ENCODE measurements at regions not wholly inside any gene's neighbourhood (a gene's known extent, or its start where the extent isn't known, plus 50 kb on each side); places are given as distances from the start of the nearest gene placed in this dataset.
"Not testable (repeated sequence)": the region's sequence is repeated elsewhere in the genome, so short reads cannot be mapped to it uniquely, and the experiment has no call there.

DNA sequence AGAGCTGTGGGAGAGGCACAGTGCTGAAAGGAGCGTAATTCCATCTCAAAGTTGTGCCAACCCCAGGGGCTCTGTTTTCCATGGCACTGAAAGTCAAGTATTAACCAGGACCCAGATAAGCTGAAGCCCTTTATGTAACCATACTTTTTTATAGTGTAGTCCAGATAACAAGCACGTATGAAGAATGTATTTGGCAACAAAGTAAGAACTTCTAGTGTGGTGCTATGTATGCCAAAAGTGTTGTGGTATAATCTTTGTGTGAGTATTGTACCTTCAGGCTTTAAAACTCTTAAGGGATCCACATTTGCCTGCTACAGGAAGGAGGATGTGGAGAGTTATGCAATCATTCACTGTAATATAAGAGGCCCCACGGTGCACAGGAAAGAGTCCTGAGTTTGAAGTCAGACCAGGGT is 129.4 kb downstream of the IBTK start:
- POLR2A ChIA-PET = no interaction called here
- DNase-seq (ENCODE audit: extremely low spot score) = no peak
- TF ChIP-seq L3MBTL2 (conservative IDR thresholded peaks at IDR 0.05) (no peak), SUZ12 (IDR thresholded peaks at IDR 0.05) (no peak), ZNF384 (IDR thresholded peaks at IDR 0.05) (no peak), FOXM1 (IDR thresholded peaks at IDR 0.05; ENCODE audit: borderline replicate concordance) (no peak), HDGF (IDR thresholded peaks at IDR 0.05; ENCODE audit: borderline replicate concordance) (no peak), ARNT (IDR thresholded peaks at IDR 0.05) (no peak), FOXK2 (IDR thresholded peaks at IDR 0.05) (no peak), CTBP1 (IDR thresholded peaks at IDR 0.05; ENCODE audit: borderline replicate concordance) (no peak), ELF4 (IDR thresholded peaks at IDR 0.05) (no peak), NFRKB (IDR thresholded peaks at IDR 0.05) (no peak), SP1 (IDR thresholded peaks at IDR 0.05) (no peak)
- TF ChIP-seq, protein P1, sequence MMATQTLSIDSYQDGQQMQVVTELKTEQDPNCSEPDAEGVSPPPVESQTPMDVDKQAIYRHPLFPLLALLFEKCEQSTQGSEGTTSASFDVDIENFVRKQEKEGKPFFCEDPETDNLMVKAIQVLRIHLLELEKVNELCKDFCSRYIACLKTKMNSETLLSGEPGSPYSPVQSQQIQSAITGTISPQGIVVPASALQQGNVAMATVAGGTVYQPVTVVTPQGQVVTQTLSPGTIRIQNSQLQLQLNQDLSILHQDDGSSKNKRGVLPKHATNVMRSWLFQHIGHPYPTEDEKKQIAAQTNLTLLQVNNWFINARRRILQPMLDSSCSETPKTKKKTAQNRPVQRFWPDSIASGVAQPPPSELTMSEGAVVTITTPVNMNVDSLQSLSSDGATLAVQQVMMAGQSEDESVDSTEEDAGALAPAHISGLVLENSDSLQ (IDR thresholded peaks at IDR 0.05) = no peak
- CTCF ChIA-PET = no interaction called here

DNA sequence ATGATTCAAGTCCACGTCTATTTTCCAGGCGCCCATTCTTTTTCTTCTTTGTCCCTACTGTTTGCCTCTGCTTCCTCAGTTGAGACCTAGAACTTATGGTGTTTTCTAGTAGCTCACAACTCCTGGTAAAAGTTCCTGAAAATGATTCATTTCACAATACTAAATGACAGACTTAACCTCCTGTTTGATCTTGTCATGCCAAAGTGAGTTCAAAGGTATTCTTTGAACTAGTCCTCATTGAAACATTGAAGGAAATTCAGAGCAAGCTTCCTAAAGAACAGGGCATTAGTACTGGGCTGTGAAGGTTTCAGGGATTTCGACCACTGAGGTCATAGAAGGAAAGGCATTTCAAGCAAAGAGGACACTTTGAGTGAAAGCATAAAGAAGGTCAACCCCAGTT is 132.8 kb downstream of the IBTK start:
- POLR2A ChIA-PET = no interaction called here
- CTCF ChIA-PET = no interaction called here

DNA sequence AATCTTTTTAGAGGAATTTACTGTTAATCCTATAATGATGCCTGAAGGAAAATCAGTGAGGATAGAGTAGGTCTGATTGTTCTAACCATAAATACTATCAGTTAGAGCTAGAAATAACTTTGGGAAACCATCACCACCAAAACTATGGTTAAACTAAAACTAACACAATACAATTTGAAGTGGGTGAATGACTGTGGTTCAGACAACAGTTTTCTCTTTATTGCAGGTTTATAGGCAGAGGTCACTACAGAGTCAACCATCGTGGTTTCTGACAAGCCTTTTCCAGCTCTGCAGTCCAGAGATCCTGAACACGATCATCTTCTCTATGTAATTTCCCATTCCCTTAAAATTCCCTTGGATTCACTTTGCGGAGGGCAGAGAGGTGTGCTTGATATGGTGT is 134.3 kb downstream of the IBTK start:
- no peak for DNase-seq (ENCODE audit: extremely low spot score)
- ChIA-PET CTCF (no interaction called here), POLR2A (no interaction called here)
- TF ChIP-seq SUZ12 (IDR thresholded peaks at IDR 0.05) (no peak), ARNT (IDR thresholded peaks at IDR 0.05) (no peak), FOXM1 (IDR thresholded peaks at IDR 0.05; ENCODE audit: borderline replicate concordance) (no peak), FOXA1 (IDR thresholded peaks at IDR 0.05) (no peak), ZNF384 (IDR thresholded peaks at IDR 0.05) (no peak)

More for the DNA sequence above, 132.8 kb downstream of the IBTK start:
- TF ChIP-seq FOXK2 (IDR thresholded peaks at IDR 0.05) (no peak), ELF4 (IDR thresholded peaks at IDR 0.05) (no peak), HDGF (IDR thresholded peaks at IDR 0.05; ENCODE audit: borderline replicate concordance) (no peak), FOXM1 (IDR thresholded peaks at IDR 0.05; ENCODE audit: borderline replicate concordance) (no peak), ARNT (IDR thresholded peaks at IDR 0.05) (no peak), NFRKB (IDR thresholded peaks at IDR 0.05) (no peak), ZNF384 (IDR thresholded peaks at IDR 0.05) (no peak), SUZ12 (IDR thresholded peaks at IDR 0.05) (no peak), FOXA1 (IDR thresholded peaks at IDR 0.05) (no peak), SP1 (IDR thresholded peaks at IDR 0.05) (no peak), LEF1 (IDR thresholded peaks at IDR 0.05; ENCODE audit: borderline replicate concordance) (no peak), CTBP1 (IDR thresholded peaks at IDR 0.05; ENCODE audit: borderline replicate concordance) (no peak), TARDBP (IDR thresholded peaks at IDR 0.05) (no peak), L3MBTL2 (conservative IDR thresholded peaks at IDR 0.05) (no peak), BHLHE40 (IDR thresholded peaks at IDR 0.05; ENCODE audit: borderline replicate concordance) (no peak)
- TF ChIP-seq, protein P1 (IDR thresholded peaks at IDR 0.05) = no peak
- no peak for DNase-seq (ENCODE audit: extremely low spot score)

DNA sequence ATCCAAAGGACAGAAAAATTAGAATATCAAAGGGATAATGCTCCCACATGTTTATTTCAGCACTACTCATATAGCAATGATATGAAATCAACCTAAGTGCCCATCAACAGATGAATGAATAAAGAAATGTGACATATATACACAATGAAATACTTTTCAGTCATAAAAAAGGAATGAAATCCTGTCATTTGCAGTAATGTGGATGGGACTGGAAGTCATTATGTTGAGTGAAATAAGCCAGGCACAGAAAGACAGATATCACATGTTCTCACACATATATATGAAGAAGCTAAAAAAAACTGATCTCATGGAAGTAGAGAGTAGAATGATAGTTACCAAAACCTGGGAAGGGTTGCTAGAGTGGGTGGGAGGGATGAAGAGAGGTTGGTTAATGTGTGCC is 135.7 kb downstream of the IBTK start:
- CTCF ChIA-PET = no interaction called here
- POLR2A ChIA-PET = no interaction called here

DNA sequence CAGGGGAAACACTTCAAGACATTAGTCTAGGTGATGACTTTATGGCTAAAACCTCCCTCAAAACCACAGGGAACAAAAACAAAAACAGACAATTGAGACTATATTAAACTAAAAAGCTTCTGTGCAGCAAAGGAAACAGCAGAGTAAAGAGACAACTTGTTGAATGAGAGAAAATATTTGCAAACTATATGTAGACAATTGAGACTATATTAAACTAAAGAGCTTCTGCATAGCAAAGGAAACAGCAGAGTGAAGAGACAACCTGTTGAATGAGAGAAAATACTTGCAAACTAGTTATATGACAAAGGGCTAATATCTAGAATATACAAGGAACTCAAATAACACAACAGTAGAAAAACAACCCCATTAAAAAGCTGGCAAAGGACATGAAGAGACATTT is 136.4 kb downstream of the IBTK start:
- POLR2A ChIA-PET = no interaction called here
- CTCF ChIA-PET = interaction anchor here (0.6 kb wide), 1 partner anchor 338 kb away, joined by 3 read pairs; no protein-coding TSS in a partner anchor

More for the DNA sequence above, 135.7 kb downstream of the IBTK start:
- no peak for DNase-seq (ENCODE audit: extremely low spot score)
- TF ChIP-seq SP1 (IDR thresholded peaks at IDR 0.05) = no peak
- no peak for TF ChIP-seq FOXA1 (IDR thresholded peaks at IDR 0.05)
- no peak for TF ChIP-seq LEF1 (IDR thresholded peaks at IDR 0.05; ENCODE audit: borderline replicate concordance)
- no peak for TF ChIP-seq HDGF (IDR thresholded peaks at IDR 0.05; ENCODE audit: borderline replicate concordance)
- no peak for TF ChIP-seq NFRKB (IDR thresholded peaks at IDR 0.05)
- TF ChIP-seq FOXM1 (IDR thresholded peaks at IDR 0.05; ENCODE audit: borderline replicate concordance) = no peak
- no peak for TF ChIP-seq FOXK2 (IDR thresholded peaks at IDR 0.05)
- no peak for TF ChIP-seq BHLHE40 (IDR thresholded peaks at IDR 0.05; ENCODE audit: borderline replicate concordance)

DNA sequence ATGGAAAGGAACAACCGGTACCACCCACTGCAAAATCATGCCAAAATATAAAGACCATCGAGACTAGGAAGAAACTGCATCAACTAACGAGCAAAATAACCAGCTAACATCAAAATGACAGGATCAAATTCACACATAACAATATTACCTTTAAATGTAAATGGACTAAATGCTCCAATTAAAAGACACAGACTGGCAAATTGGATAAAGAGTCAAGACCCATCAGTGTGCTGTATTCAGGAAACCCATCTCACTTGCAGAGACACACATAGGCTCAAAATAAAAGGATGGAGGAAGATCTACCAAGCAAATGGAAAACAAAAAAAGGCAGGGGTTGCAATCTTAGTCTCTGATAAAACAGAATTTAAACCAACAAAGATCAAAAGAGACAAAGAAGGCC is 144.4 kb downstream of the IBTK start:
- DNase-seq (ENCODE audit: extremely low spot score); POLR2A ChIA-PET; CTCF ChIA-PET: not testable (repeated sequence)

More for the DNA sequence above, 136.4 kb downstream of the IBTK start:
- TF ChIP-seq ARNT (IDR thresholded peaks at IDR 0.05) = no peak
- DNase-seq (ENCODE audit: extremely low spot score) = no peak

DNA sequence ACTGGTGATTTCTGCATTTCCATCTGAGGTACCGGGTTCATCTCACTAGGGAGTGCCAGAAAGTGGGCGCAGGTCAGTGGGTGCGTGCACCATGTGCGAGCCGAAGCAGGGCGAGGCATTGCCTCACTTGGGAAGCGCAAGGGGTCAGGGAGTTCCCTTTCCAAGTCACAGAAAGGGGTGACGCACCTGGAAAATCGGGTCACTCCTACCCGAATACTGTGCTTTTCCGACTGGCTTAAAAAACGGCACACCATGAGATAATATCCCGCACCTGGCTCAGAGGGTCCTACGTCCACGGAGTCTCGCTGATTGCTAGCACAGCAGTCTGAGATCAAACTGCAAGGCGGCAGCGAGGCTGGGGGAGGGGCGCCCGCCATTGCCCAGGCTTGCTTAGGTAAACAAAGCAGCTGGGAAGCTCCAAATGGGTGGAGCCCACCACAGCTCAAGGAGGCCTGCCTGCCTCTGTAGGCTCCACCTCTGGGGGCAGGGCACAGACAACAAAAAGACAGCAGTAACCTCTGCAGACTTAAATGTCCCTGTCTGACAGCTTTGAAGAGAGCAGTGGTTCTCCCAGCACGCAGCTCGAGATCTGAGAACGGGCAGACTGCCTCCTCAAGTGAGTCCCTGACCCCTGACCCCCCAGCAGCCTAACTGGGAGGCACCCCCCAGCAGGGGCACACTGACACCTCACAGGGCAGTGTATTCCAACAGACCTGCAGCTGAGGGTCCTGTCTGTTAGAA is 146.0 kb downstream of the IBTK start:
- DNase-seq (ENCODE audit: extremely low spot score) = not testable (repeated sequence)
- ChIA-PET CTCF (interaction anchor here (0.6 kb wide), 1 partner anchor 42 kb away, joined by 5 read pairs; no protein-coding TSS in a partner anchor), POLR2A (interaction anchor here (1.1 to 1.3 kb wide), 2 partner anchors 30 to 42 kb away, joined by 3 to 4 read pairs; no protein-coding TSS in a partner anchor)
- peak; percentile 68 for TF ChIP-seq L3MBTL2 (conservative IDR thresholded peaks at IDR 0.05)
- TF ChIP-seq NFRKB (IDR thresholded peaks at IDR 0.05) = peak; percentile 30; the same call in 1 of the 2 replicates

DNA sequence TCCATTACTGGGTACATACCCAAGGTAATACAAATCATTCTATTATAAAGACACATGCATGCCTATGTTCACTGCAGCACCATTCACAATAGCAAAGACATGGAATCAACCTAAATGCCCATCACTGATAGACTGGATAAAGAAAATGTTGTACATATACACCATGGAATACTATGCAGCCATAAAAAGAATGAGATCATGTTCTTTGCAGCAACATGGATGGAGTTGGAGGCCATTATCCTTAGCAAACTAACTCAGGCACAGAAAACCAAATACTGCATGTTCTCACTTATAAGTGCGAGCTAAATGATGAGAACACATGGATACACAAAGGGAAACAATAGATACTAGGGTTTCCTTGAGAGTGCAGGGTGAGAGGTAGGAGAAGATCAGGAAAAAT is 146.8 kb downstream of the IBTK start:
- CTCF ChIA-PET = interaction anchor here (0.6 kb wide), 1 partner anchor 43 kb away, joined by 5 read pairs; no protein-coding TSS in a partner anchor
- not testable (repeated sequence) for DNase-seq (ENCODE audit: extremely low spot score)
- POLR2A ChIA-PET = interaction anchor here (1.1 to 1.3 kb wide), 2 partner anchors 30 to 43 kb away, joined by 3 to 4 read pairs; no protein-coding TSS in a partner anchor
